ENCODE measurements at regions not wholly inside any gene's neighbourhood (a gene's known extent, or its start where the extent isn't known, plus 50 kb on each side); places are given as distances from the start of the nearest gene placed in this dataset.

DNA sequence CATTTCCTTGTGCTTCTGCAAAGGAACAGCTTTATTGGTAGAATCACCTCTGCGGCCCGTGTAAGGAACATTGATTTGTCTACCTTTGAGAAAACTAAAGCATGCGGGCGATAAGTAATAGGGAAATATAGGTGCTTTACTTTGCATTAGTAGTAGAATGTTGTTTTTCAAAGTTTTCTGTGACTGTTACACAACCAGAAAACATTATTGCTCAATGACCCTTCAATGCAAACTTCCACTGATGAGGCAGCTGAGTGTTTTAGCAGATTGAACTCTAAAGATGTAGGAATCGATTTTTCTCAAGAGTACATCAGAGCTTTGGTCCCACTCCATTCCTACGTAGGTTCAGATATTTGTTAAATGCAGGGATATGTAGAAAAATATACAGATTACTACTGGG lies 427.8 kb downstream of the DNAJB9 start:
- no peak for DNase-seq

DNA sequence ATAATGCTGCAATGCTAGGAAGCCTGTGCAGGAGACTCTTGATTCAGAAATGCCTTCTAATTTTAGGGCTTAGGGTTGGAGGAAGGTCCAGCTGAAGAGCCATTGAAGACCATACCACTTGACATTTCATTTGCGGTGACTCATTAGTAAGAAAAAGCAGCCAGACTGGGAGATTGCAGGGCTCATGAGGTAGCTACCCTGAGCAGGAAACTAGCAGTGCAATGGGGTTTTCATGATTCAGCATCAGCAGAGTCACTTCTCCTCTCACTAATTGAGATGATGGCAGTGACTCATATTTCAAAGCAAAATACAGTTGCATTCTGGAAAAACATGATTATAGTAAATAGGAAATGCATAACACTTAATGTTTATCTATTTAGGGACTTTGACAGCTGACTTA lies 434.1 kb downstream of the DNAJB9 start:
- DNase-seq = no peak

DNA sequence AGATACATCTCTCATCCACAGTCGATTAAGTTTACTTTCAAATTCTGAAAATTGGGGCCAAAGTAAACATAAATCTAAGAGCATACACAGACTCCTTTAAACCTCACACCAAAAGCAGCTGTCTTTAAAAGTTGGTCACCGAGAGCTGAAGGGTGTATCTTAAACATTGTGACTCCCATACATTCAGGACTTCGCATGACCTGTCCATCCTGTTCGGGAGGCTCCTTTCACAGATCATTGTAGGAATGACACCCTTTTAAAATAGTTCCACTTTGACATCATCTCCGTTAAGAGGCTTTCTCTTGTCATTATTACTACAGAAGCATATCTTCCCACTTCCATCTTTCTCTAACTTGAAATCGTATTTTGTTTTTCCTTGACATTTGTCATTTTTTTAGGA lies 440.0 kb downstream of the DNAJB9 start:
- no peak for DNase-seq

DNA sequence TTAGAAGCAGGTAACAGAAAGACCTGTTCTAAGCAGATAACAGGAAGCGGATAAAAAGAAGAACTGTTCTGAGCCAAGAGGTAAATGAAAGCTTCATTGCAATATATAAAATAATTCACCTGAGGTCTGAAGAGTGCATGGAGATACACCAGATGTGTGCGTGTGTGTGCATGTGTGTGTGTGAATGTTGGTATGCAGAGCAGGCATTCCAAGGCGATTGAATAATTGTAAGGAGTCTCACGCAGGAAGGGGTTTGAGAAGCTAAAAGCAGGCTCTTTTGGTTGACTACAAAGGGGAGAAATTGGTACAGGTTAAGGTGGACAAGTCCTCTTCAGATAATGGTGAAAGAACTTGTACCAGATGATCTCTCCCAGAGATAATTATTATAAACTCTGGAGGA lies 450.6 kb downstream of the DNAJB9 start:
- DNase-seq = no peak

DNA sequence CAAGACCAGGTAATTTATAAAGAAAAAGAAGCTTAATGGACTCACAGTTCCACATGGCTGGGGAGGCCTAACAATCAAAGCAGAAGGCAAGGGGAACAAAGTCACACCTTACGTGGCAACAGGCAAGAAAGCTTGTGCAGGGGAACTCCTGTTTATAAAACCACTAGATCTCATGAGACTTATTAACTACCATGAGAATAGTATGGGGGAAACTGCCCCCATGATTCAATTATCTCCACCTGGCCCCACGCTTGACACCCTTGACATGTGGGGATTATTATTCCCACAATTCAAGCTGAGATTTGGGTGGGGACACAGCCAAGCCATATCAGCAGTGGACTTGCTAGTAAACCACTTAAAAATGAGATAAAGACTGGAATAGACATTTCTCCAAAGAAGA lies 451.7 kb downstream of the DNAJB9 start:
- no peak for DNase-seq

DNA sequence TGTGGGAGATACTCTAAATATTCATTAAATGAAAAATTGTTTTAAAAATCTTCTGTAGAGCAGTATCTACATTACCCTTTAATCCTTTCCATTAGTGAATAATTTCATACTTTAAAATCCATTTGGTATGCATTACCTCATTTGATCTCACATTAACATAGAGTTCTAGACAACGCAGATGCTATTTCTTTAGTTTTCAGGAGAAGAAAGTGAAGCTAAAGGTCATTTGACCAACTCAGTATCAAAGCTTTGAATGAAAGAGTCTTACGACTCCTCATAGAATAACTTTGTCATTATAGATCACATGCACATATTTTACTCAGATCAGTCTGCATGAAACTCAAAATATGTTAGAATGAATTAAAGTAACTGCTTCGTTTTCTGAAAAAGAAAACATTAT lies 460.2 kb downstream of the DNAJB9 start:
- DNase-seq = no peak

DNA sequence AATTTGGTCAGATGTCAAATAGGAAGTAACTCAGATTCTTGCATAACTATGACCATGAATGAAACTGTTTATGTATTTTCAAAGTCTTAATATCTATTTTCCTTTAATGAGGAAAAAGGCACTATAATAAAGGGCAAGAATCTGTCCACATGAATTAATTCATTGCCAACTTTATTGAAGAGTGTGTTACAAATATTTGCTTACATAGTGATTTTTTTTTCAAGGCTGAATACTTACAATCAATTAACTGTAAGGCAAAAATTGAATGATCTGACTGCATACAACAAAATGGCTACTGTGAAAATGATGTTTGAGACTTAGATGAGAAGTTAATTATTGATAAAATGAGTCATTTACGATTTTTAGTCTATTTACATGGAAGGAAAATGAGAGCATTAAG lies 475.0 kb downstream of the DNAJB9 start:
- DNase-seq = no peak

DNA sequence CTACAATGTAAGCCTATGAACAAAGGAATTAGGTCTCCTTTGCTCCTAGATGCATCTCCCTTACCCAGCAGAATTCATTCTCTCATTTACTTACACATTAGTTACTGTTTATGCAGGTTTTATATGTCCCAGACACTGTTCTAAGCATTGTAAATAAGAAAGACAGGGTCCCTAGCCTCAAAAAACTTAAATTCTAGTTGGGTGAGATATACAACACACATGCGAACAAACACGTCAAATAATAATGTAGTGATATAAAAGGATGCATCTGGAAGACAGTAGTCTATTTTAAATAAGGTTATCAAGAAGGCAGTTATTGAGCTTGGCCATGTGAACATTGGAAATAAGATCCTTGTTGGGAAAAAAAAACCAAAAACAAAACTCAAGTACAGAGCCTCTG lies 479.7 kb downstream of the DNAJB9 start:
- DNase-seq = no peak

DNA sequence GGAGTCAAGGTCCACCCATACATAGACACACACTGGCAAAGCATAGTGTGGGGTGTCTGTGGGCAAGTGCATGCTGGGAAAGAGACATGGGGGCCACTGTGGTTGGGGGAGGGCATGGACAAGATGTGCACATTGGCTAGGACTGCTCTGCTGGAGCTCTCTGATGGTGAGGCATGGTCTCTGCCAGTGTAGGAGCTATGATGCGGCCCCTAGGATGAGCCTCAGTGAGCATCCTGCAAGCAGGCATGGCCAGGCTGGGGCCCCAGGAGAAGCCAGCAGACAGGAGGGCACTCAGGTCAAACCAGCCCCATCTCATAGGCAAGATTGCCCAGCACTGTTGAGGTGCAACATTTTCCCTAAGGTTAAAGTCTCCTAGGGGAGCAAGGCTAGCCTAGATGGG lies 489.4 kb downstream of the DNAJB9 start:
- no peak for DNase-seq

DNA sequence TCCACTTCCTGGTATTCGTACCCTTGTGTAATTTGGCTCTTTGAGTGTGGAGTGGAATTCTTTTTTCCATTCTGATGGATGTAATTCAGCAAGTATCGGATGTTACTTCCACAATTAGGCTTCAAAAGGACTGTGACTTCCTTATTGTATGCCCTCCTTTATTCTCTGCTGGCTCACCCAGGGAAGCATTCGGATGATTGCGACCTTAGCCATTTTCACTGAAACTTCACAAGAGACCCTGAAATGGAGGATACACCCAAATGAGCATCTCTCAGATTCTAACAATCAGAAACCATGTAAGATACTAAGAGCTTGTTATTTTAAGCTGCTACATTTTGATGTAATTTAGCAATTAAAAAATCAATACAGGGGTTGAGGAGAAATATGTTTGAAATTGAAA lies 493.1 kb downstream of the DNAJB9 start:
- no peak for DNase-seq

DNA sequence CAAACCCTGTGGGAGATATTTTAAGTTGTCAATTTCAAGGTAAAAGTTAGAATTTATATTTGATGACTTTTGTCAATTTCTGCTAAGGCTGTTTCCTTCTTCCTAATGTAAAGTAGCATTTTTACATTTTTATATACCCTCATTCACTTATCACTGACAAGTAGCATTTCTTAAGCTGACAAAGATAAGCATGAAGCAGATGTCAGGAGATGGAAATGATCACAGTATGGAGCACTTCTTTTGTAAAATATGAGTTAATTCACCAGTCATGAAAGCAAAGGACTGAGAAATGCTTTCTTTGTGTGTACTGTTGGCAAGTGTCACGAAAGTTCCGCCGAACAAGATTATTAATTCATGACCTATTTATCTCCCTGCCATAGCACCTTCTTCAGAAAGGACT lies 503.9 kb downstream of the DNAJB9 start:
- DNase-seq = no peak

DNA sequence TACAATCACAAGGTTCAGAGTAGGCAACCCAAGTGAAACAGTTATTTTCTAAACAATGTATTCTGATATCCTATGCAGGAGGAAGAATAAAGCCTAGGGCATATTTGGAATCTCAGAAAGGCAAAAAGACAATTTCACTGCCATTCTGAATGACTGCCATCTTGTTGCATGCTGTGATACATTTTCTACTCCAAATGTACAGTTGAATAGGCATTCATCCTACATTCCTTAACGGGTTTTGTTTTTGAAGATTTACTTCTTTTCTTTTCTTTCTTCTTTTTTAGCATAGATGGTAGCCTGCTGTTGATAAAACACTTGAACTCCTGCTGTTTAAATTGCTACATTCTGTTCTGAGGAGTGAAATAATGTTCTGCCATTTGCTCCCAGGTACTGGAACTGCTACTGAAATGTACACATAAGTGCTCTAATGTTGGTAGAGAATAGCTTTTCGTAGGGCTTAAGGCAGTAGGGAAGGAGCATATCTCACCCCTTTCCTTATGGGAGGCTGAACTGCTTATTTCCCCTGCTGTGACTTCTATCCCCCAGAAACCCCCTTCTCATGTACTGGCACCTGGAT lies 506.8 kb downstream of the DNAJB9 start:
- no peak for DNase-seq

DNA sequence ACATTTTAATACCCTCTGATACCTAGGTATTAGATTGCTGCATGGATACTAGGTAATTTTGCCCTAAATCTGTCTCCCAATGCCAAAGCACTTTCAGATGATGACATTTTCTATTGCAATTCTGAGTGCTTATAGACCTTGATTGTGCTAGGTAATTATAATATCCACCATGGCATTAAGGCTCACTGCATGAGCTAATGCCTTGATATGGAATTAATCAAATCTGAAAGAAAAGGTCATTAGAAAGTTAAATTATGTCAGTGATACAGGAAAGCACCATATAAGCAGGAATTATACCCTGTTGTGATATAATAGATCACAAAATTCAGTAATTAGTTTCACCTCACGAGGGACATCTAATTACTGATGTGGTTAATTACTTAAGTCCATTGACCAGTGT lies 521.4 kb downstream of the DNAJB9 start:
- no peak for DNase-seq

DNA sequence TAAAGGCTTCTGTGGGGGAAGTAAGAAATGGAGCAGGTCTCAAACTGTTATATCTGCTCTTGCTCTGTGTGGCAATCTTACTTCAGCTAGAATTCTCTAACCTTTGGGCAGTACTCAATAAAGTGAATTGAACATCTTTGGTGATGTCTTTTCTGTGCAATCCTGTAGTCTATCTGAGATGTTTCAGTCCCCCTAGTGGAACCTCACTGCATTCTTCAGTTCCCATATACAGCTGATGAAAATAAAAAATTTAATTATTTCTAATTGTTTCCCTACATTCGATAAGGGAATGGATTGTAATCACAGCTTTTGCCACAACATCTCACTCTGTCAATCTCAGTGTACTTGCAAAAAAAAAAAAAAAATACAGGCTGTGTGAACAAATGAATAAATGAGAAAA lies 522.6 kb downstream of the DNAJB9 start:
- DNase-seq = no peak

DNA sequence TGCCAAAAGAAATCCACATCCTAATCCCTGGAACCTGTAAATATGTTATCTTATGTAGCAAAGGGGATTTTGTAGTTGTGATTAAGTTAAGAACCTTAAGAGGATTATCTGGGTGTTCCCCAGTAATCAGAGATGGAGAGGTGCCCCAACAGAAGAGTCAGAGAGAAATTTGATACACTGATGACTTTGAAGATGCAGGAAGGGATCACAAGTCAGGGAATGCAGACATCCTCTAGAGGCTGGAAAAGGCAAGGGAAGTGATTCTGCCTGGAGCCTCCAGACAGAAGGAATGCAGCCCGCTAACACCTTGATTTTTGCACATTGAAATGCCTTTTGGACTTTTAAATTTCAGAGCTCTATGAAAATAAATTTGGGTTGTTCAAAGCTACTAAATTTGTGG lies 531.7 kb downstream of the DNAJB9 start:
- DNase-seq = no peak

DNA sequence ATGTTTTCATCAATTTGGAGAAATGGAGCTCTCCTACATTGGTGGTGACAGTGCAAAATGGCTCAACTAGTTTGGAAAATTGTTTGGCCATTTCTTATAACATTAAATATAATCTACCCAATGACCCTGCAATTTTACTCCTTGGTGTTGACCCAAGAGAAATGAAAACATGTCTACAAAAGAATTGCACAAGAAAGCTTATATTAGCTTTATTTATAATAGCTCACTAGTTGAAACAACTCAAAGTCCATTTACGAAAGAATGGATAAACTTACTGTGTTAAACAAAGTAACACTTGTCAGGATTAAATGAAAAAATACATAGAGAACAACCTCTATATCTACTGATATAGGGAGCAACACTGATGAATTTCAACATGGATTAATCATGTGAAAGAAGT lies 539.9 kb downstream of the DNAJB9 start:
- no peak for DNase-seq

DNA sequence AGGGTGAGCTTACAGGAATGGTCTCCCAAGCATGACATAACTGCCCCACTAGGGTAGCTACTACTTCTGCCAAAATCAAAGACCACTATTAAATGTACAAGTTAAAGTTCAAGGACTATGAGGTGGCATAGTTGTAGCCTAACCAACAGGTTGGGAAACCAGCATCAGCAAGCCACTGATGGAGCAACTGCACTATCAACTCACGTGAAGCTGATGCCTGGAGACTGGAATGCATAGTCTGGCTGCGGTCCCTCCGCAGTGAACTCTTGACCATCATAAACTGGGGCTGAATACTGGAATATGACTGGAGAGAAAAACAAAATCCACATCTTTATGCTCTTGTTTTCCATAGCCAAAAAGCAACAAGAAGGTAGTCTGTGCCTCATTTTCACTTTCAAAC lies 541.4 kb downstream of the DNAJB9 start:
- DNase-seq = no peak

DNA sequence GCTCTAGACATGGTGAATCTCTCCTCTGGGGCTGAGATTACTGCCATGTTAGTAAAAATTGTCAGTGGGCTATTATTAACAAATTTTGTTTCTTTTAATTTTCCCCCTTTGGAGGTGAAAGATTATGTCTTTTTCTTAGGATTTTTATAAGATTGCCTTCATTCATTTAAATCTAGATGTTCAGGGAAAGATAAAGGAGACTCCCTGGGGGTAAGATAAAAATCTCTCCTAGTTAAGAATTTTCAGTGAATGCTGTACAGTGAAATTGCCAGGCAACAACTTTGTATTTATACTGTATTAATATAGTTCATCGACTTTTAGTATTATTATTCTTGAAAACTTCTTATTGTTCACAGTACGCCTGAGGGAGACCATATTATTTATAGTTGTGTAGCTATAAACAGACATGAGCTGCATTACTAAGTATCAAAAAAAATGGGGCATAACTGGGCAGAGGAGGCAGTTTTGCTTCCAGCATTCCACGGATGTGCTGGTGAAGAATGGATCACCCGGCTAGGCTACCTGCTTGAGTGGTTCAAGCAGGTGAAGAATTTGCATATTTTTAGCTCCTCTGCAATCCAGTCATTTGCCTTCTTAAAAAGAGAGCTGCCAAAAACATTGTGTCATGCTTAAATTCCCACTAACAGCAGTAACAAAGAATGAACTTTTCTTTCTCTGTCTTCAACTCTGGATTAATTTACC lies 552.1 kb downstream of the DNAJB9 start:
- no peak for DNase-seq

DNA sequence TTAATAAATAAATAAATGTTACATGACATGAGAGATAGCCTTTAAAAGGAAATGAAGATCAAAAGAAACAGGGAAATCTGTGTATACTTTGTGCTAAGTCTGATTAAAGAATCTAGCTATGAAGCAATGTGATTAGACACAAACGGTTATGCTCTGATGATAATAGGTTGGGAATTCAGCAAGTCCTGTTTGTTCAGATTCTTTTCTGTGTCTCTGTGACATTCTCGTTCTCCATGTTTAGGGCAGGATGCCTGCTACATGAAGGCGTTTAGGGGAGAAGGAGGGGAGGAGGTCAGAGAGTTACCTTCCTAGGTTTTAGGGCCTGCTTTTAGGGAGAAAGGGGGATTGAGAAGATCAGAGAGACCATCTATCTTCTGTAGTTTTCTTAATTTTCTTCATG lies 555.3 kb downstream of the DNAJB9 start:
- no peak for DNase-seq

DNA sequence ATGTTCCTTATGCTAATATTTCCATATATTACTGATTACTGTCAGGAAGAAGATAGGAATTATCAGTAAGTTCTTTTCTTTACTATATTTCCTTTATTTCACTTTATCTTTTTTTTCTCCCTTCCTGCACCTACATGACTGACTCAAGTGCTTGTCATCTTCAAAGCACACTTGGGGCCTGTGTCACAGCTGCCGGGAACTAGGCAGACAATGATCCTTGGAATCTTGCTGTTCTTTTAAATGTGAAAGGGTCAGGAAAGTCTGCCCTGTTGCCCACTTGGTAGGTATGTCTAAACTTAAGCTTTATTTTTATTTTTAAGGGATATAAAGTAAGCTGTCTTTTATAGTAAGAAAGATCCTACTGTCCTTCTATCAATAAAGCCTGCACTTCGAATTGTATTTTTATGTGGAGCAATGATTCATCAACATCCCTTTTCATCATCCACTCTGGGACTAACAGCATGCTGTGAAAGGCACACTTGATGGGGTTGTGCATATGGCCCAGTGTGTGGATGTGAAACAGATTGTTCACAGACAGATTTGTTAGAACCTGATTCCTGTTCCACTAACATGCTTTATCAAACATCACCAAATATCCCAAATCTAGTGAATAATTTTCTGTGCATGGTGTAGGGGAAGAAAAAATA lies 556.9 kb downstream of the DNAJB9 start:
- DNase-seq = no peak

DNA sequence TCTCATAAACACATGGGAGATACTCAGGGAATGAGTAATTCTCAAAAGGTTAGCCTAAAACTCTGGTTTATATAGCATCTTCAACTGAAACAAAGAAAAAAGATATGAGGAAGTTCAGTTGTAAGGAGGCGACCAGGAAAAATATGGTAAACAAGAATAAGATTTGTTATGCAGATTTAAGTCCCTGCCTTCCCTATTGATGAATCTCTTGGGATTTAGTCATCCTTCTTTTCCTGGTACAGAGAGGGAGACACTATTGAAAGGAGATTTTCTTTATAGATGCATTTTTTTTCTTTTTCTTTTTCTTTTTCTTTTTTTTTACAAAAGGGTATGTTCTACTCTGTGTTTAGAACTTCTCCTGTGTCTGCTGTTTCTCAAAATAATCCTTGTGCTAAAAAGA lies 557.5 kb downstream of the DNAJB9 start:
- no peak for DNase-seq

DNA sequence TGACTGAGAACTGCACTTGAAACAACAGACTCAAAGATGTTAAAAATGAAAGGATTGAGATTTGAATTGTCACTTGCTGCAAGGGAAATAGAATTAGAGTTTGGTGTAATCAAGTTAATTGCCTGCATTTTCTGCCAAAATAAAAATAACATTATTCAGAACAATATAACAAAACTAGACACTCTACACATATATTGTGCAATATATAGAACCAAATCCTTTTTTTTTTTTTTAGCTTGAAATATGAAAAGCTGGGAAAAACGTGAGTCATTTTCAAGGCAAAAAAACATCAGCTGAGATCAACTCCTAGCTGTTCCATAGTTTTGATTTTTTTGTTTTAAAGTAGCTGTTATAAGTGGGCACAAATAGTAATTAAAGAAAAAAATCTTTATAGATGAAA lies 561.5 kb downstream of the DNAJB9 start:
- DNase-seq = no peak

DNA sequence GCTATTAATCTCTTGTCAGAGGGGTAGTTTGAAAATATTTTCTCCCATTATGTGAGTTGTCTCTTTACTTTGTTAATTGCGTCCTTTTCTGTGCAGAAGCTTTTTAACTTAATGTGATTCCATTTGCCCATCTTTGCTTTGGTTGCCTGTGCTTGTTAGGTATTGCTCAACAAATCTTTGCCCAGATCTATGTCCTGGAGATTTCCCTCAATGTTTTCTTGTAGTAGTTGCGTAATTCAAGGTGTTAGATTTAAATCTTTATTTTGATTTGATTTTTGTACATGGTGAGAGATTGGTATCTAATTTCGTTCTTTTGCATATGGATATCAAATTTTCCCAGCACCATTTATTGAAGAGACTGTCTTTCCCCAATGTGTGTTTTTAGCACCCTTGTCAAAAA lies 567.2 kb downstream of the DNAJB9 start:
- no peak for DNase-seq

DNA sequence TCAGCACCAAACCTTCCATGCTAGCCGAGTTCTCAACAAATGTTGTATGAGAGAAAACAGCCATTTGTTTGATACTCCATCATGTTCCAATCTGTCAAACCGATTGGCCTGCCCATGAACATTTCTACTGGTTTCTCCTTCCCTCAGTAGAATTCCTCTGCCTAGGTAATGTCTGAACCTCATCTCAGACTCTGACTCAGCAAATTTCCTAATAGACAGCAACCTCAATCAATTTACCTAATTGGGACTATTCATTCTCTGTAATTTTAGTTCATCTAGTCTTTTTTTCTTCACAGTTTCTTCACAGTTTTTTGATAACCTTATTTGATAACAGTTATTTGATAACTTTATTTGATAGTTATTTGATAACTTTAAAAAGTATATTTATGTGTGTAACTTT lies 585.1 kb downstream of the DNAJB9 start:
- no peak for DNase-seq

DNA sequence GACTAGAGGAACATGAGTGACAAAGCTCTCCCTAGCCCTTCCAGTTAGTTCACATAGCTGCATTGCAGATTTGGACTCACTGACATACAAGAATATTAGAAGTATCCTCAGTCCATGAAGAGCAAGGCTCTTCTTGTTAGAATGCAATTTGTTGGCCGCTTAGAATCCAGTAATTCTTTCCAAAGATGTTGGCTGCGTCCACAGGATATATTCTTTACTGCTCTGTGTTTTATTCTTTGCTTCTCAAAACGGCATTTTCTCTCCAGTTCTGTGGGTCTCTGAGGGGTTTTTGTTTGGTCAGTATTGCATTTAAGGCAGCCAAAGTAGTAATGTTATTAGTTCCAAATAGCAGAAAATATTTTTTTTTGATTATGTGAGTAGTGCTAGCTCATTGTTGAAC lies 588.6 kb downstream of the DNAJB9 start:
- no peak for DNase-seq
